ENCODE measurements at regions not wholly inside any gene's neighbourhood (a gene's known extent, or its start where the extent isn't known, plus 50 kb on each side); places are given as distances from the start of the nearest gene placed in this dataset.

GRCh38 chr15:96764501-96764900, 434.0 kb downstream of the NR2F2 start:
- no peak for TF ChIP-seq CTCF (IDR thresholded peaks at IDR 0.05; ENCODE audit: borderline replicate concordance, control extremely low read depth, extremely low read depth, insufficient read depth, missing control alignments)
- no peak for DNase-seq (ENCODE audit: low spot score)
- in situ Hi-C loops (cut with MboI; ENCODE audit: low sequenced_read_pairs, unreplicated experiment) = no loop called here

- no peak for DNase-seq (ENCODE audit: low spot score)
- in situ Hi-C loops (cut with MboI; ENCODE audit: low sequenced_read_pairs, unreplicated experiment) = no loop called here
- TF ChIP-seq CTCF (IDR thresholded peaks at IDR 0.05; ENCODE audit: borderline replicate concordance, control extremely low read depth, extremely low read depth, insufficient read depth, missing control alignments) = peak; percentile 0
Measured at GRCh38 chr15:96764946-96765345, 434.4 kb downstream of the NR2F2 start.

GRCh38 chr15:96766366-96766765, 435.9 kb downstream of the NR2F2 start:
- in situ Hi-C loops (cut with MboI; ENCODE audit: low sequenced_read_pairs, unreplicated experiment) = no loop called here
- no peak for DNase-seq (ENCODE audit: low spot score)
- TF ChIP-seq CTCF (IDR thresholded peaks at IDR 0.05; ENCODE audit: borderline replicate concordance, control extremely low read depth, extremely low read depth, insufficient read depth, missing control alignments) = no peak

- in situ Hi-C loops (cut with MboI; ENCODE audit: low sequenced_read_pairs, unreplicated experiment) = no loop called here
- TF ChIP-seq CTCF (IDR thresholded peaks at IDR 0.05; ENCODE audit: borderline replicate concordance, control extremely low read depth, extremely low read depth, insufficient read depth, missing control alignments) = no peak
- DNase-seq (ENCODE audit: low spot score) = no peak
Measured at GRCh38 chr15:96767703-96768434, 437.4 kb downstream of the NR2F2 start.

GRCh38 chr15:96768435-96768789, 437.9 kb downstream of the NR2F2 start:
- no peak for DNase-seq (ENCODE audit: low spot score)
- no peak for TF ChIP-seq CTCF (IDR thresholded peaks at IDR 0.05; ENCODE audit: borderline replicate concordance, control extremely low read depth, extremely low read depth, insufficient read depth, missing control alignments)
- in situ Hi-C loops (cut with MboI; ENCODE audit: low sequenced_read_pairs, unreplicated experiment) = no loop called here

- in situ Hi-C loops (cut with MboI; ENCODE audit: low sequenced_read_pairs, unreplicated experiment) = no loop called here
- TF ChIP-seq CTCF (IDR thresholded peaks at IDR 0.05; ENCODE audit: borderline replicate concordance, control extremely low read depth, extremely low read depth, insufficient read depth, missing control alignments) = no peak
- DNase-seq (ENCODE audit: low spot score) = no peak
Measured at GRCh38 chr15:96771035-96771434, 440.5 kb downstream of the NR2F2 start.

All from GM13976 (cell line).